Esophagus squamous epithelium (tissue), 5 donors: ENCODE measurements at regions not wholly inside any gene's neighbourhood (a gene's known extent, or its start where the extent isn't known, plus 50 kb on each side); places are given as distances from the start of the nearest gene placed in this dataset.

ENCODE experiments used
- DNase-seq: peaks from one replicate; lab custom pipeline; 2025; lab: John Stamatoyannopoulos, UW
- H3K27ac ChIP-seq, 4 donors: fragments of 200-600 bp; sonication (generic); one replicate each; pipeline ENCODE4 v1.5.1; 2016 to 2019; ENCODE audit warnings: mild to moderate bottlenecking in 1 of 4
- H3K27me3 ChIP-seq, 4 donors: fragments of 200-600 bp; sonication (generic); 1 replicate in 3 of 4; 2 replicates in 1 of 4; pipeline versions ENCODE4 v1.5.1 to v1.6.0; 2017 to 2021; ENCODE audit warnings: antibody characterized with exemption in 1 of 4
- H3K36me3 ChIP-seq, 3 donors: fragments of 200-600 bp; sonication (generic); one replicate each; pipeline ENCODE4 v1.5.1; 2016 to 2019
- H3K4me1 ChIP-seq, 3 donors: fragments of 200-600 bp; sonication (generic); one replicate each; pipeline ENCODE4 v1.5.1; 2017 to 2019
- H3K4me3 ChIP-seq, 4 donors: fragments of 200-600 bp; sonication (generic); 1 replicate in 3 of 4; 2 replicates in 1 of 4; pipeline ENCODE4 v1.5.1; 2016 to 2019; ENCODE audit warnings: mild to moderate bottlenecking in 2 of 4, moderate library complexity in 1 of 4
- H3K9me3 ChIP-seq, 3 donors: fragments of 200-600 bp; sonication (generic); one replicate each; pipeline ENCODE4 v1.5.1; 2016 to 2019
- POLR2A ChIP-seq, 4 donors: fragments of 450-650 bp; IDR thresholded peaks; one replicate each; pipeline ENCODE4 v1.6.1; 2017; ENCODE audit warnings: antibody characterized with exemption in 4 of 4, mild to moderate bottlenecking in 4 of 4, moderate library complexity in 3 of 4
- WGBS, 2 donors: methylation state at CpG; one replicate each; pipeline ENCODE4 v1.1.5; 2018; 5-methylcytosine and 5-hydroxymethylcytosine counted together
- intact Hi-C: fragments of 100-400 bp; cut with DNase I; formaldehyde crosslinking; loops from one replicate; pipeline ENCODE4 v1.15.0; 2022
- TF ChIP-seq, protein P1 (sequence below), 6 experiments: fragments of 450-650 bp in 4 of 6; fragments of 200-600 bp in 2 of 6; sonication (generic) in 2 of 6; IDR thresholded peaks; one replicate each; pipeline ENCODE4 v1.5.1; 2016 to 2019; ENCODE audit warnings: antibody characterized with exemption in 6 of 6, mild to moderate bottlenecking in 4 of 6, moderate library complexity in 4 of 6
- donor health status: DM: yes; HTN: yes; CAD: no.

DNA sequence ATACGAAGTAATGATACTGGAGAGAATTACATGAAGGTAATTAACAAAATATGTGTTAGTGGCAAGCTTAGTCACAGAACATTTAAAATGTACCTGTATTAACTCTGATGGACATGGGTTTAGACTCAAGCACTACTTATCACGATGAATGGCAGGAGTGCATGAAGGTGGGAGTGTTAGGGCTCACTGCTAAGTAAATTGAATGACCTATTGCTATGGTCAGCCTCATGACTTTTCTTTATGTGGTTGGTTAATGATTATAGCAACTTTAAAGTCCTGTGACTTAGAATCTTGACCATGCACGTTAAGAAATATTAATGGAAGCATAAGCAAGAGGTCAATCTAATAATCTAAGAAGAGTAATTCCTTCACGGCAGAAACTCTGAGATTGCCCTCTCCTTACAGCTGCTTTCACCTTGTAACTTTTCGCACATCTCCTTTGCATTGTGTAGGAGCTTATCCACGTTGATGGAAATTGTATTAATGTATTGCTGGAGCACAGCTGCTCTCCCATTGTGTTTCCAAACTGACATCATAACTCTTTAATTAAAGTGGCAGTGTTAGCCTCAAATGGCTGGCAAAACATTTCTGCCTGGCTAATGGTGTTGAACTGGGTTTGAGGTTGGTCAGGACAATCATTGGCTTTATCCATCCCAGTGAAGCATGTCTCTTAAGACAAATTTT, 114.5 kb downstream of the RXFP2 start:
- Histone ChIP-seq H3K36me3 (no peaks in the 10 kb centered on the region), H3K4me1 (no peaks in the 10 kb centered on the region), H3K27me3 (no peaks in the 10 kb centered on the region), H3K4me3 (no peak overlapping the region), H3K27ac (no peak overlapping the region), H3K9me3 (no peaks in the 10 kb centered on the region)
- 68 to 78% methylated on average over 6 of the region's 6 CpGs for WGBS, 2 donors
- TF ChIP-seq, protein P1, sequence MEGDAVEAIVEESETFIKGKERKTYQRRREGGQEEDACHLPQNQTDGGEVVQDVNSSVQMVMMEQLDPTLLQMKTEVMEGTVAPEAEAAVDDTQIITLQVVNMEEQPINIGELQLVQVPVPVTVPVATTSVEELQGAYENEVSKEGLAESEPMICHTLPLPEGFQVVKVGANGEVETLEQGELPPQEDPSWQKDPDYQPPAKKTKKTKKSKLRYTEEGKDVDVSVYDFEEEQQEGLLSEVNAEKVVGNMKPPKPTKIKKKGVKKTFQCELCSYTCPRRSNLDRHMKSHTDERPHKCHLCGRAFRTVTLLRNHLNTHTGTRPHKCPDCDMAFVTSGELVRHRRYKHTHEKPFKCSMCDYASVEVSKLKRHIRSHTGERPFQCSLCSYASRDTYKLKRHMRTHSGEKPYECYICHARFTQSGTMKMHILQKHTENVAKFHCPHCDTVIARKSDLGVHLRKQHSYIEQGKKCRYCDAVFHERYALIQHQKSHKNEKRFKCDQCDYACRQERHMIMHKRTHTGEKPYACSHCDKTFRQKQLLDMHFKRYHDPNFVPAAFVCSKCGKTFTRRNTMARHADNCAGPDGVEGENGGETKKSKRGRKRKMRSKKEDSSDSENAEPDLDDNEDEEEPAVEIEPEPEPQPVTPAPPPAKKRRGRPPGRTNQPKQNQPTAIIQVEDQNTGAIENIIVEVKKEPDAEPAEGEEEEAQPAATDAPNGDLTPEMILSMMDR (IDR thresholded peaks at IDR 0.05), result no peak
- TF ChIP-seq POLR2A (IDR thresholded peaks at IDR 0.05), result no peak
- intact Hi-C loops, result no loop called here
- no peak for DNase-seq

- no peaks in the 10 kb centered on the region for H3K9me3 ChIP-seq
- no peaks in the 10 kb centered on the region for H3K4me1 ChIP-seq
- TF ChIP-seq, protein P1 (IDR thresholded peaks at IDR 0.05), result no peak
- no peak for TF ChIP-seq POLR2A (IDR thresholded peaks at IDR 0.05)
- no peaks in the 10 kb centered on the region for H3K27me3 ChIP-seq
- H3K36me3 ChIP-seq, result no peaks in the 10 kb centered on the region
- WGBS, 2 donors, result 30 to 56% methylated on average over 5 of the region's 5 CpGs
- DNase-seq, result no peak
- peak overlapping the region in 1 of 4 donors; percentile 42 for H3K27ac ChIP-seq
- intact Hi-C loops, result no loop called here
- no peak overlapping the region for H3K4me3 ChIP-seq
These were observed 120.2 kb downstream of the RXFP2 start for GRCh38 chr13:31859571-31859970.

GRCh38 chr13:31860002-31860401, 120.7 kb downstream of the RXFP2 start:
- H3K4me3 ChIP-seq, result no peak overlapping the region
- intact Hi-C loops, result no loop called here
- H3K27me3 ChIP-seq, result no peaks in the 10 kb centered on the region
- H3K36me3 ChIP-seq, result no peaks in the 10 kb centered on the region
- no peaks in the 10 kb centered on the region for H3K9me3 ChIP-seq
- H3K4me1 ChIP-seq, result no peaks in the 10 kb centered on the region
- DNase-seq, result no peak
- H3K27ac ChIP-seq, result peak overlapping the region in 1 of 4 donors; percentile 42
- 57 to 59% methylated on average over 5 of the region's 5 CpGs for WGBS, 2 donors
- TF ChIP-seq, protein P1 (IDR thresholded peaks at IDR 0.05), result no peak
- no peak for TF ChIP-seq POLR2A (IDR thresholded peaks at IDR 0.05)

GRCh38 chr13:31862828-31863227, 123.5 kb downstream of the RXFP2 start:
- Histone ChIP-seq H3K27ac (no peak overlapping the region), H3K36me3 (no peaks in the 10 kb centered on the region), H3K4me3 (no peak overlapping the region), H3K9me3 (no peaks in the 10 kb centered on the region), H3K4me1 (no peaks in the 10 kb centered on the region), H3K27me3 (no peaks in the 10 kb centered on the region)
- 46 to 50% methylated on average over 3 of the region's 3 CpGs for WGBS, 2 donors
- intact Hi-C loops, result no loop called here
- TF ChIP-seq POLR2A (IDR thresholded peaks at IDR 0.05), result no peak
- TF ChIP-seq, protein P1 (IDR thresholded peaks at IDR 0.05), result no peak
- no peak for DNase-seq

GRCh38 chr13:31864307-31864706, 125.0 kb downstream of the RXFP2 start:
- DNase-seq, result no peak
- intact Hi-C loops, result no loop called here
- H3K4me3 ChIP-seq, result no peak overlapping the region
- H3K9me3 ChIP-seq, result no peaks in the 10 kb centered on the region
- H3K27ac ChIP-seq, result no peak overlapping the region
- H3K4me1 ChIP-seq, result no peaks in the 10 kb centered on the region
- 84 to 85% methylated on average over 2 of the region's 2 CpGs for WGBS, 2 donors
- no peak for TF ChIP-seq POLR2A (IDR thresholded peaks at IDR 0.05)
- TF ChIP-seq, protein P1 (IDR thresholded peaks at IDR 0.05), result no peak
- H3K27me3 ChIP-seq, result no peaks in the 10 kb centered on the region
- H3K36me3 ChIP-seq, result no peaks in the 10 kb centered on the region
